ENCODE measurements at regions not wholly inside any gene's neighbourhood (a gene's known extent, or its start where the extent isn't known, plus 50 kb on each side); places are given as distances from the start of the nearest gene placed in this dataset.

GRCh38 chr2:144067506-144067905, 452.4 kb downstream of the ZEB2 start:
- DNase-seq = no peak

DNA sequence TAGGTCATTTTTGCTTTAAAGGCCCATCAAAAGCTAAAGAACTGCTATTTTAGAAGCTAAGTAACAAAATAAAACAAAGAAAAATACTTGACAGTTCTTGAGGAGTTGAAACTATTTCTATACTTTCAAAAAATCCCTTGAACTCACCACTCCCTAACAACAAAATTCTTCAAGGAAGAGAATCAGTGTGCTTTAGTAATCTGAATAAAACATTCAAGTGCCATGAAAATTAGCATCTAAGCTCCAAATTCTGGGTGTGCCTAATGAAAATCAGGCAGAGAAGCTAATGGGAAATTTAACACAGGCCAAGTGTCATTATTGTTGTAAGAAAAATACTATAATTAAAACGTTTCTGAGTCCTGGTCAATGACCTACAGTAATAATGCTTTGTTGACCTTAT, 456.3 kb downstream of the ZEB2 start:
- no peak for DNase-seq

DNA sequence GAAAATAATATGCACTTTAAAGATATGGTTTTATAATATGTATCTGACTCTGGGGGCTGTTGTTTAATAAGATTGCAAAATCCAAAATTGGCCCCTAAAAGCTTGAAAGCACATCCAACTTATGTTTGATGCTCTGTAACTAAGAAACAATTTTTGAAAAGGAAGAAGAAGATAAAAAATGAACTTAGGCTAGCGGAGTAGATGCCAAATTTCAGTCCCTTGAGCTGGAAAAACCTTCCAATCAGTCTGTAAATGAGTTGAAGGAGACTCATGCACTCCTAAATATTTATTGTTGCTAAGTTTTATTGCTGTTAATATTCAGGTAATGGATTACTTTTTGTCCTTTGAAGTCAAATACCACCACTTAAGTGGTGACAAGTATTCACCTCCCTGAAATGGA, 465.0 kb downstream of the ZEB2 start:
- DNase-seq = no peak

DNA sequence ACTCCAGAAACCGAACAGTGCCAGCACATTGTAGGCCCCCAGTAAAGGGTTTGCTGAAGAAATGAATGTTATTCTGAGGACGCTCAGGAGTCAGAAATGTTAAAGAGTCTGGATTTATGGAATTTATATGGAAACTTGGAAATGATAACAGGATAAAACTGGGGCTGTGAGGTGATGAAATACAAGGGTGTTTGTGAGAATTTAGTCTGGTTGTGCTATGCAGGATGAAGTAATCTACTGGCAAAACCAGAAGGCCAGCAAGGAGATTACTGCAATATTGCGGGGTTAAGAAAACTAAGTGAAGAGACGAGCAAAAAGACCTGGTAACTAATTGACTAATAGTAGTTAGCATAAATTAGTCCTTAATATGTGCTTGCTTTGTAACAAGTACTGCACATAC, 467.8 kb downstream of the ZEB2 start:
- DNase-seq = no peak

- no peak for DNase-seq
These were observed 470.8 kb downstream of the ZEB2 start for GRCh38 chr2:144049137-144049536.

GRCh38 chr2:144048631-144049060, 471.3 kb downstream of the ZEB2 start:
- no peak for DNase-seq

DNA sequence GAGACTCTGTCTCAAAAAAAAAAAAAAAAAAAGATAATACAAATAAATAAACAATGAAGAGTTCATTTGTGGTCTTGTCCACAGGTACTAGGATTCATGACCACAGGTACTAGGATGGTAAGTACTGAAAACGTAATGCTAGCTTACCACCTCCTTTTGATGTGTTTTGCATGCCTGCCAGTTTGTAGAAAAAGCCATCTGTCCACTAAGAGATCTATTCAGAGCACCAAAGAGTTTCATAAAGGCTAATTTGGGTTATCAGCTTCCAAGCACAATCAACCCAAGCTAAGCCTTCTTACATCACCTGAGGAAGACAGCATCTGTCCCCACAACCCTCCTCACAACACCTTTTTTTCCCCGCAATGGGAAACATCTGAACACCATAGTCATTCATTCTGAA, 477.2 kb downstream of the ZEB2 start:
- no peak for DNase-seq

DNA sequence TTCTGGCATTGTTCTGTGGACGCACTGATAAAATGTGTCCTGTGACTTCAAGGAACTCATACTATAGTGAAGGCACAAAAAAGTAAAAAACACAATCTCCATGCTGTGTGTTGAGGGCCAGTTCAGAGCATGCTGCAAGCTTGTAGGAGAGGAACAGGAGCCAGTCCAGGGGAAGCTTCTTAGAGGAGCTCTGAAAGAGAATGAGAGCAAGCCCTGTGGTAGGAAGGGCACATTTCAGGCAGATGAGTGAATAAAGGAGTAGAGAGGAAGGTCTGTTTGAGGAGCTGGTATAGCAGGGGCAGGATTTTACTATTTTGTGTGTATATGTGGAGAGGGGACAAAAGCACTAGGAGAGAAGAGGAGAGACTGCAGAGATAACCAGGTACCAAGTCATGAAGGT, 478.3 kb downstream of the ZEB2 start:
- no peak for DNase-seq

- no peak for DNase-seq
These were observed 479.1 kb downstream of the ZEB2 start for GRCh38 chr2:144040834-144041233.

DNA sequence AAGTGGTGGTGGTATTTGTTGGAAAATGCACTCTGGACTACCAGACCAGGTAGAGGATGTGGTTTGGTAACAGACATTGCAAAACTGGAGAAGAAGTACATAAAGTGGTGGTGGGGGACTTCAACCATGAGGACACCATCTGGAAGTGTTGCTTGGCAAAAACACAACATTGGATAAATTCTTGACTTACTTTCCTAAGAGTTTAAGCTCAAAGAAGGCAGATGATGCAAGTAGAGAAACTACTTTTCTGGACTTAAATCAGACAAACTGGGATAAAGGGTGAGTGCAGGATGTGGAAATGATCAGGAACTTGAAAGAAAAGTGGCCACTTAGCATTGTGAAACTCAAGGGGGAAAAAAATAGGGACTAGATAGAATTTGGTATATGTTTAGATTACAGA, 487.4 kb downstream of the ZEB2 start:
- DNase-seq = no peak

GRCh38 chr2:144030791-144031190, 489.1 kb downstream of the ZEB2 start:
- DNase-seq = no peak

- no peak for DNase-seq
These were observed 492.3 kb downstream of the ZEB2 start for GRCh38 chr2:144027593-144027992.

DNA sequence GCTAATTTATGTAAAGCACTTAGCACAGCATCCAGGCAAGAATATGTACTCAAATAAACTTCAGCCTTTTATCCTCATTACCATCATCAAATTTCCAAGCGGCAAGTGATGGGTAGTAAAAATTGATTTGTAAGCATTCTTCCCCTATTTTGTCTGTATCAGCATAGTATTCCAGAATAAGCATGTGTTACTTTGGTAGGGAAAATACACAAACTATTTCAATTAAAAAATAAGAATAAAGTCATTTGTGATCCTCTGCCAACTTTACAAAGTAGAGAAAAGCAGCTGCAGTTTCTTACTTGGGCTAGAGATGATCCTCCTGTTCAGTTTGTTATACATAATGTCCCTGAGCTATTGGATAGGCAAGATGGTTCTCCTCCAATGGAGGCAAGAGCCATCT, 493.2 kb downstream of the ZEB2 start:
- no peak for DNase-seq

DNA sequence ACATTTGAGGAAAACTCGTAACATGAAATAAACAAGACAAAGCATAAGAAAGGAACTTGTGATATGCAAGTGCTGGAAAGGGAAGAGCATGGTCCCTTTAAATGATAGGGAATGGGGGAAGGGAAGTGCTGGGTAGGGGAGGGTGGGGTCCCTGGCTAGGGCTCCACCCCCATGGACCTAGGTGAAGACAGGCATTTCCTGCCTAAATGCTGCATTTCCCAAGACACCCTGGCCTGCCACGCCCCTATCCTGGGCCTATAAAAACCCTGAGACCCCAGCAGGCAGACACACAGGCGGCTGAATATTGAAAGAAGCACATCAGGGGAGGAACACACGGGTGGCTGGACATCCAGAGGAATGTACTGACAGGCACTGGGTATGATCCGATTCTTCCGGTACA, 499.9 kb downstream of the ZEB2 start:
- DNase-seq = no peak

DNA sequence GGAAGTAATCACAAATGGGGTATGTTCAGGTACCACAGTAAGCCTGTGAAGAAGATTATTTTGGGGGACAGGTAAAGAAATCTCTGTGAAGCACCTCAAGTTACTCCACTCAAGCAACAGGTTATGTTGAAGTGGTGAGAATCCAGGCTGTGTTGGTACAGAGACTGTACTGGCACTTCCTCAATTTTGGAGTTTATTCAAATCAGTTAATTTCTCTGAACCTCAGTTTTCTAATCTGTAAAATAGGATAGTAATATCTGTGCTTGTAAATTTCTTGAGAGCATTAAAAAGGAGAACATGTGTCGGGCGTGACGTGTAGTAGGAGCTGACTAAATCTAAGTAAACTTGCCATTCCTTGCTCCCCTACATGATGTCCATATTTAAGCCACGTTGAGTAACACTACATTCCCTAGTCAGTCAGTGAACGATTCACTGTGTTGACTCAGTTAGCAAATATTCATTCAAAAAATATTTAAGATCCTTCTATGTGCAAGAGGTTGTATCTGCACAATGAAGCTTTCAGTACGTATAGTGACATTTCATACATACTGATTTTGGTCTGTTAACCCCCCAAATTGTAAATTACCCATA, 504.2 kb downstream of the ZEB2 start:
- DNase-seq = no peak

DNA sequence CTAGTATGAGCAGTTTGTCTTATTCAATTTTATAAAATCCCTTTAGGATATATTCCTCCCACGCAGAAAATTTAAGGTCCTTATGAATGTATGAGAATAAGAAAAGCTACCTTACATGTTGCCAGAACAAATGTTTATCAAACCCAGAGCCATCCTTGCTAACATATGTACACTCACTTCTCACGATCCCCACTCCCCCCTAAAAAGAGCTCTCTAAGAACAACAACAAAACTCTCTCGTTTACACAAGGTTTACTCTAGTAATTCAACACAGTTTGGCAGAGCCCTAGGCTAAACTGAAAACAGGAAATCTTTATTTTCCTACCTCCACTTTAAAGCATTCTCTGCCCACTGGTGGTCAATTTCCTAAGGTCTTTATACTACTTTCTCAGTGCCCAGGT, 504.9 kb downstream of the ZEB2 start:
- DNase-seq = no peak

DNA sequence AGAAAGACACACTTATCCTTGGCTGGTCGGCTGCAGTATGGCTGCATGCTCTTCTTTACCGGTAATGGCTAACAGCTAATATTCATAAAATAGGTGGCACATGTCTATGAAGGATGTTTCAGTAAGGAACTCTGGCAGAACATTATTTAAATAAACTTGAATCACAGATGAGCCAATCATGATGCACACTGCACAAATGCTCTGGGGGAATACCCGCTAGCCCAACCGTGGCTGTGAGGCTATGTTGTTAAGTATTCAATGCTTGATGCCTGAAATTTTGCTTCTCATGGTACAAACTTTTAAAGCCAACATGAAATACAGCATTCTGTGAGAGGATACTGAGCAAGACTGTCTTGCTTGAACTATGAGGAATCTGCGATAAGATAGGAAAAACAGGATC, 505.8 kb downstream of the ZEB2 start:
- no peak for DNase-seq

DNA sequence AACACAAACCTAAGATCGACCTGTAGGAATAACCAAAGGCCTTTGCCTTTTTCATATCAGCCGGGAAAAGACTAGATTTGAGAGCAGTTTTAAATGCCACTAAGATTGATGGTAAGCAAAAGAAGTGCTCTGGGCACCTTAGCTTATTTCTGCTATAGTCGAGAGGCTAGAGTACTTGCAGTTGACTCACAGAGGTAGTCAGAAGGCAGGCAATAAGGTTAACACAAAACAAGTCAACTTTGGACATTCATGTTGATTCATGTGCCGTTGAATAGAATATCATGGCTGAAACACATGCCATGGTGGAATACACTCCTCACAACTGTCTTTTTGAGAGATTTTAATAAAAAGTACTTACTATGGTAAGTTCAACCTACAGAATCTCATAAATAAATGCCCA, 507.6 kb downstream of the ZEB2 start:
- no peak for DNase-seq

DNA sequence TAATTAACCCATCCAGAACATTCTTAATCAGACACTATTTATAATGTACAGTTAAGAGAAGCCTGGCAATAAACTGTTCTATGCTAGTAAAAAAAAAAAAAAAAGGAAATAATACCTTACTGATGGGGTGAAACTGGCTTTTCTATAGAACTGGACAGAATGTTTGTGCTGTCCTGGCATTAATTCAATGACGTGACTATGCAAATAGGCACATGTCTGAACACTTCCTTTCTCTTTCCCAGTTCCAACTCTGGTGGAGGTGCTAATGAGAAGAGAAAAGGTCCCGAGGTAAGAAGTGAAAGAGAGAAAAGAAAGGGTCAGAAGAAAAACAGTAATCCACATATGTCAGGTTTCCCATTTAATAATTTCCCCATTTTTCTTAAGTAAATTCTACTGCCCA, 508.4 kb downstream of the ZEB2 start:
- DNase-seq = no peak

DNA sequence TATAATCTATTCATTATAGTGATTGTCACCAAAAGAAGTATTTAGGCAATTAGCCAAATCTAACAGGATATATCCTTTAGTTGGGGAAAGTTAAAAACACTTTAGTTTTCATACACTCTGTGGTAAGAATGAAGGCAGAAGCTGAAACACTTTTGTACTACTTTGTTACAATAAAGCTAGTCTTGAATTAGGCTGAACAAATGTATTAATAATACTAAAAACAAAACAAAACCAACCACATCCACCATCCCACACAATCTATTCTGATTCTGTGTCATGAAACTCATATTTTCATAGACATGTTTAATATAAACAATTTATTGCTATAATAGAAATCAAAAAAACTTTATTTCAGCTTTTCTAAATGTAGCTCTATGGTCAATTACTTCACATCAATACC, 508.8 kb downstream of the ZEB2 start:
- no peak for DNase-seq

DNA sequence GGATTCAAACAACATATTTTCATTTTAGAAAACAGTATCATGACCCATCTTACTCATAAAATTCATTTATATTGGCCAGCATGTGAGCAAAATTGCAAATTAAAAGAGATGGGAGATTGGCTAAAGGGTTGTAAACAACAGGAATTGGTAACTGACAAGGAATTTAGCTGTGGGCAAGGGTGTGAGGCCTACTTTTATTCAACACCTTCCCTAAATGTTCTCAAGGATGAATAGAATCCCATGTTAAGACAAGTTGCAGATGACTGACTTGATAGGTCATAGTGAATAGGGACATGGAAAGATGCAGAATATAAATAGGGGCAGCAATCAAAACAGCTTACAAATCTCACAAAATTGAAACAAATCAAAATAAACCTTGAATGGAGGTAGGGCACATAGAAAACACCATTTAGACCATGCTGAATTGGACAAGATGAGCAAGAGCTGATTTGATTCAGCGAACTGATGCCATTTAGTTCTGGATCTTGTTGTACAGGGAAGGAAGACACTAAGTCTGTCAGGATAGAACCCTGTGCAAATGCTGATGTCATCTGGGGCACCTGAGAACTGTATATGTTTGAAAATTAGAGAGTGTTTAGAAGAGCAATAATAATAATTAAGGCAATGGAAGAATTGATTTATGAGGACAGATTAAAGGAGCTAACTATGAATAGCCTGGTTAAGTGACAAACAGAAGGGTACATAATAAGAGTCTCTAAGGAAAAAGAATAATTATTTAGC, 509.7 kb downstream of the ZEB2 start:
- no peak for DNase-seq

- no peak for DNase-seq
These were observed 513.8 kb downstream of the ZEB2 start for GRCh38 chr2:144006139-144006538.

- no peak for DNase-seq
These were observed 515.2 kb downstream of the ZEB2 start for GRCh38 chr2:144004742-144005141.

- no peak for DNase-seq
These were observed 516.4 kb downstream of the ZEB2 start for GRCh38 chr2:144003460-144004075.

GRCh38 chr2:143996974-143997373, 522.9 kb downstream of the ZEB2 start:
- DNase-seq = no peak

Data from 8988T (cell line).